Kidney epithelial cell (primary cell): ENCODE measurements at regions not wholly inside any gene's neighbourhood (a gene's known extent, or its start where the extent isn't known, plus 50 kb on each side); places are given as distances from the start of the nearest gene placed in this dataset.

Source experiments
- DNase-seq: peaks from one replicate; pipeline ENCODE4 v3.0.0-alpha.2; 2010; ENCODE audit warnings: low read depth
- H3K27me3 ChIP-seq: 2 replicates; pipeline ENCODE4 v1.6.0; 2011; ENCODE audit warnings: low read length; ENCODE audit not compliant: control insufficient read depth, insufficient read depth
- H3K36me3 ChIP-seq: 2 replicates; pipeline ENCODE4 v1.5.1; 2011; ENCODE audit warnings: low read length; ENCODE audit not compliant: control insufficient read depth, insufficient read depth
- H3K4me3 ChIP-seq: 2 replicates; pipeline ENCODE4 v1.5.1; 2011; ENCODE audit warnings: low read depth, mild to moderate bottlenecking, control low read depth, low read length
- TF ChIP-seq, protein P1 (sequence below): IDR thresholded peaks from 2 replicates; pipeline ENCODE4 v1.5.1; 2011; ENCODE audit warnings: mild to moderate bottlenecking, moderate library complexity, low read length, control low read depth, inconsistent platforms; ENCODE audit not compliant: insufficient read depth, poor library complexity, severe bottlenecking

DNA sequence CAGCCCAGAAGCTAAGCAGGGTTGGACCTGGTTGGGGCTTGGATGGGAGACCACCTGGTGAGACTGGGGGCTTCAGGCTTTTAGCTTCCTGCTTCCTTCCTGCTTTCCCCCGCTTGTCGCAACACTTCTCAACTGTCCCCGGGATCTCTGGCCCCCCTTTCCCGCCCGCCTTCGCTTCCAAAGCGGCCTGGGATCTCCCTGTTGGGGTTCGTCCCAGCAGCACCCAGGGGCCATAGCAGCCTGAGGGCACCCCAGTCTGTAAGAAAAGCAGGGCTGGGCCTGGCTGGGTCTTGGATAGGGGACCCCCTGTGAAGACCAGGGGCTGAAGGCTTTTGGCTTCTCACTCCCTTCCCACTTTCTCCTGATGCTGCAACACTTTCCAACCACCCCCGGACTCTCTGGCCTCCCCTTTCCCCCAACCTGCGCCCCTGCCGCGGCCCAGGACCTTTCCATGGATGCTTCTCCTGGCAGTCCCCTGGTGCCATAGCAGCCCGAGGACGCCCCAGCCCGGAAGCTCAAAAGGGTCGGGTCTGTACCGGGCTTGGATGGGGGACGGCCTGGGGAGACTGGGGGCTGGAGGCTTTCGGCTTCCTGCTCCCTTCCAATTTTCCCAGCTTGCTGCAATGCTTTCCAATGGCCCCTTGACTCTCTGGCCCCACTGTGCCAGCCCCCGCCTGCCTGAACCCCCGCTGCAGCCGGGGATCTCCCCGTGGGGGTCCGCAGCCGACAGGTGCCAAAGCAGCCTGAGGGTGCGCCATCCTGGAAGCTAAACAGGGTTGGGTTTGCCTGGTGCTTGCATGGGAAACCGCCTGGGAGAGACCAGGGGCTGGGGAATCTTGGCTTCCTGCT is 2276.2 kb downstream of the TP53TG3F start:
- no peak overlapping the region for H3K4me3 ChIP-seq
- no peaks in the 10 kb centered on the region for H3K36me3 ChIP-seq
- no peak for DNase-seq
- H3K27me3 ChIP-seq, result no peaks in the 10 kb centered on the region
- TF ChIP-seq, protein P1, sequence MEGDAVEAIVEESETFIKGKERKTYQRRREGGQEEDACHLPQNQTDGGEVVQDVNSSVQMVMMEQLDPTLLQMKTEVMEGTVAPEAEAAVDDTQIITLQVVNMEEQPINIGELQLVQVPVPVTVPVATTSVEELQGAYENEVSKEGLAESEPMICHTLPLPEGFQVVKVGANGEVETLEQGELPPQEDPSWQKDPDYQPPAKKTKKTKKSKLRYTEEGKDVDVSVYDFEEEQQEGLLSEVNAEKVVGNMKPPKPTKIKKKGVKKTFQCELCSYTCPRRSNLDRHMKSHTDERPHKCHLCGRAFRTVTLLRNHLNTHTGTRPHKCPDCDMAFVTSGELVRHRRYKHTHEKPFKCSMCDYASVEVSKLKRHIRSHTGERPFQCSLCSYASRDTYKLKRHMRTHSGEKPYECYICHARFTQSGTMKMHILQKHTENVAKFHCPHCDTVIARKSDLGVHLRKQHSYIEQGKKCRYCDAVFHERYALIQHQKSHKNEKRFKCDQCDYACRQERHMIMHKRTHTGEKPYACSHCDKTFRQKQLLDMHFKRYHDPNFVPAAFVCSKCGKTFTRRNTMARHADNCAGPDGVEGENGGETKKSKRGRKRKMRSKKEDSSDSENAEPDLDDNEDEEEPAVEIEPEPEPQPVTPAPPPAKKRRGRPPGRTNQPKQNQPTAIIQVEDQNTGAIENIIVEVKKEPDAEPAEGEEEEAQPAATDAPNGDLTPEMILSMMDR, result no peak

DNA sequence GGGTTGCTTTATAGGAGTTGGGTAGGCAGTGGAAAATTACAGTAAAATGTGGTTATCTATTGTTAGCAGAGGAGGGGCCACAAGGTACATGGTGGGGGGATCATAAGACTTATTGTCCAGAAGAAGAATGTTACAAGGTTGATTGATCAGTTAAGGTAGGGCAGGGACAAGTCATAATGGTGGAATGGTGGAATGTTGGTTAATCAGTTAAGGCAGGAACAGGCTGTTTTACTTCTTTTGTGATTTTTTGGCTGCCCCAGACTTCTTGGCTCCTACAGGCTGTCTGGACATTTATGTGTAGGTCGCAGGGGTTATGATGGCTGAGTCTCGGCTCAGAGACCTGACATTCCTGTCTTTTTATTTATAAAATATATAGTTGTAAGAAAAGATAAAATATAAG is 2277.1 kb downstream of the TP53TG3F start:
- no peaks in the 10 kb centered on the region for H3K27me3 ChIP-seq
- no peak for DNase-seq
- TF ChIP-seq, protein P1, result no peak
- H3K4me3 ChIP-seq, result no peak overlapping the region
- H3K36me3 ChIP-seq, result no peaks in the 10 kb centered on the region

DNA sequence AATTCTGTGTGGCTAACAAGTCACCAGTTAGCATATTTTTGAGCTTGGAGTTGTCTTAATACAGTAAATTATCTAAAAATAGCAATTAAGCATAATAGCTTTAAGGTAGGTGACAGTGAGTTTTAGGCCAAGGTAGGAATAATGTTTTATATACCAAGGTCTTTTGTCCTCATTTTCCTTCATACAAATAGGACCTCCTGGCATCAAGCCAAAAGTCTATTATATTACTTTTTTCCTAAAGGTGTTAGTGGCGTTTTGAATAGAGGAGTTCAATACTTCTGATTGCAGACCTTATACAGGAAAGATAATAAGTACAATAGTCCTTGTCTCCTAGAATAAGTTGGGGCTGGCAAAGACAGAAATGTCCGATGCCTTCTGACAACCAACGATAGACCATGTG is 2277.7 kb downstream of the TP53TG3F start:
- H3K36me3 ChIP-seq, result no peaks in the 10 kb centered on the region
- no peaks in the 10 kb centered on the region for H3K27me3 ChIP-seq
- DNase-seq, result no peak
- TF ChIP-seq, protein P1, result no peak
- no peak overlapping the region for H3K4me3 ChIP-seq

DNA sequence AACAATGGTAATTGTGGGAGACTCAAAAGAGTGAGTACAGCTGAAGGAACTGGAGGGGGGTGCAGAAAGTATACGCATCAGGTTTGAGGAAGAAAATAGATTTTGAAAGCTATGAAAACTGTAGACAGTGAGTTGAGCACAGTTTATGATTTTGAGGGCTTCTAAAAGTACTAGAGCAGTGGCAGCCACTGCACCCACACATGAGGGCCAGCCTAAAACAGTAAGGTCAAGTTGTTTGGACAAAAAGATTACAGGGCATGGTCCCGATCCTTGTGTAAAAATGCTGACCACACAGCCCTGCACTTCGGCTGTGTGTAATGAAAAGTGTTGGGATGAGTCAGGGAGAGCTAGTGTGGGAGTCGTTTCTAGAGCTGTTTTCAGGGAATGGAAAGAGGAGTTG is 2282.1 kb downstream of the TP53TG3F start:
- no peak for DNase-seq
- H3K4me3 ChIP-seq, result no peak overlapping the region
- H3K27me3 ChIP-seq, result no peaks in the 10 kb centered on the region
- H3K36me3 ChIP-seq, result no peaks in the 10 kb centered on the region
- TF ChIP-seq, protein P1, result no peak

DNA sequence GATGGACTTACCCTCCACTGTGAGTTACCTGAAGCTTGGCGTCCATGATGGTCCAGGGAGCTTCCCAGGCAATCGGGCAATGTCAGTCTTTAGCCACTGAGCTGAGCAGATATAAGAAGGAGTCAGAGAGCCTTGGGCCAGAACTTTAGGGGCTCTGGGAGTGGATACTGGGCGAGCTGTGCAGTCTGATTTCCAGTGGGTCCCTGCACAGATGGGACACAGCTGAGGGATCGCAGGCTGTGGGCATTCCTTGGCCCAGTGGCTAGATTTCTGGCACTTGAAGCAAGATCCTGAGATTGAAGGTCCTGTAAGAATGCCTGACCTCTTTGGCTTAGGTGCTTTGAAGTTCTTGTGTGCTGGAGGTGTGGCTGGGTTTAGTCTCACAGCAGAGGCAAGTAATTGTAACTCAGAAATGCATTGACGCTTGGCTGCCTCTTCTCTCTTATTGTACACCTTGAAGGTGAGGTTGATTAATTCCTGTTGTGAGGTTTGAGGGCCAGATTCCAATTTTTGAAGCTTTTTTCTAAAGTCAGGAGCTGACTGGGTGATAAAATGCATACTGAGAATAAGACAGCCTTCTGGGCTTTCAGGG is 2283.8 kb downstream of the TP53TG3F start:
- H3K4me3 ChIP-seq, result no peak overlapping the region
- TF ChIP-seq, protein P1, result no peak
- H3K27me3 ChIP-seq, result no peaks in the 10 kb centered on the region
- no peaks in the 10 kb centered on the region for H3K36me3 ChIP-seq
- DNase-seq, result no peak
